Posterior vena cava (tissue), 2 donors: ENCODE measurements at regions not wholly inside any gene's neighbourhood (a gene's known extent, or its start where the extent isn't known, plus 50 kb on each side); places are given as distances from the start of the nearest gene placed in this dataset.

Experiments
- DNase-seq: peaks from one replicate; pipeline ENCODE4 v3.0.0-alpha.2; 2020; ENCODE audit warnings: low spot score
- intact Hi-C, 2 donors: fragments of 100-400 bp; cut with DNase I; formaldehyde crosslinking; loops; one replicate each; pipeline versions ENCODE4 v1.14.1 to v1.14.2; 2022 to 2023
- donor health status: DM: yes; HTN: yes; CAD: no.
- donor health status: DM: yes; HTN: yes; CAD: no.

GRCh38 chr4:19694812-19695211 is 556.9 kb upstream of the SLIT2 start:
- intact Hi-C loops = no loop called here
- DNase-seq = no peak

GRCh38 chr4:19693936-19694570 is 557.7 kb upstream of the SLIT2 start:
- intact Hi-C loops = no loop called here
- DNase-seq = no peak

GRCh38 chr4:19689511-19689910 is 562.2 kb upstream of the SLIT2 start:
- no peak for DNase-seq
- intact Hi-C loops = no loop called here

GRCh38 chr4:19686456-19686855 is 565.2 kb upstream of the SLIT2 start:
- intact Hi-C loops = no loop called here
- DNase-seq = no peak

- no peak for DNase-seq
- intact Hi-C loops = no loop called here
Observed at GRCh38 chr4:19684084-19684483, 567.6 kb upstream of the SLIT2 start.

- intact Hi-C loops = no loop called here
- no peak for DNase-seq
Observed at GRCh38 chr4:19683426-19683825, 568.3 kb upstream of the SLIT2 start.

- intact Hi-C loops = no loop called here
- DNase-seq = no peak
Observed at GRCh38 chr4:19677211-19677610, 574.5 kb upstream of the SLIT2 start.

- no peak for DNase-seq
- intact Hi-C loops = no loop called here
Observed at GRCh38 chr4:19675172-19675811, 576.4 kb upstream of the SLIT2 start.

- no peak for DNase-seq
Observed at GRCh38 chr4:19659101-19659500, 592.6 kb upstream of the SLIT2 start.

GRCh38 chr4:19657856-19658255 is 593.8 kb upstream of the SLIT2 start:
- intact Hi-C loops = no loop called here
- DNase-seq = no peak

More at GRCh38 chr4:19659101-19659500, 592.6 kb upstream of the SLIT2 start:
- intact Hi-C loops = no loop called here

- DNase-seq = no peak
- intact Hi-C loops = no loop called here
Observed at GRCh38 chr4:19655666-19656065, 596.0 kb upstream of the SLIT2 start.

GRCh38 chr4:19650903-19651864 is 600.5 kb upstream of the SLIT2 start:
- DNase-seq = no peak
- intact Hi-C loops = no loop called here

GRCh38 chr4:19645589-19645988 is 606.1 kb upstream of the SLIT2 start:
- DNase-seq = no peak
- intact Hi-C loops = no loop called here

- intact Hi-C loops = no loop called here
- DNase-seq = no peak
Observed at GRCh38 chr4:19636451-19636850, 615.3 kb upstream of the SLIT2 start.

GRCh38 chr4:19631814-19632213 is 619.9 kb upstream of the SLIT2 start:
- intact Hi-C loops = no loop called here
- DNase-seq = no peak

GRCh38 chr4:19623866-19624265 is 627.8 kb upstream of the SLIT2 start:
- intact Hi-C loops = no loop called here
- no peak for DNase-seq

GRCh38 chr4:19615086-19615689 is 636.5 kb upstream of the SLIT2 start:
- intact Hi-C loops = no loop called here
- no peak for DNase-seq

GRCh38 chr4:19614171-19614570 is 637.5 kb upstream of the SLIT2 start:
- intact Hi-C loops = no loop called here
- DNase-seq = no peak

- intact Hi-C loops = no loop called here
- no peak for DNase-seq
Observed at GRCh38 chr4:19596342-19596741, 655.4 kb upstream of the SLIT2 start.

GRCh38 chr4:19592391-19592790 is 659.3 kb upstream of the SLIT2 start:
- no peak for DNase-seq
- intact Hi-C loops = no loop called here
